ENCODE measurements at regions not wholly inside any gene's neighbourhood (a gene's known extent, or its start where the extent isn't known, plus 50 kb on each side); places are given as distances from the start of the nearest gene placed in this dataset.

GRCh38 chr1:98054786-98055185 is 134.0 kb upstream of the DPYD start:
- DNase-seq: no peak

DNA sequence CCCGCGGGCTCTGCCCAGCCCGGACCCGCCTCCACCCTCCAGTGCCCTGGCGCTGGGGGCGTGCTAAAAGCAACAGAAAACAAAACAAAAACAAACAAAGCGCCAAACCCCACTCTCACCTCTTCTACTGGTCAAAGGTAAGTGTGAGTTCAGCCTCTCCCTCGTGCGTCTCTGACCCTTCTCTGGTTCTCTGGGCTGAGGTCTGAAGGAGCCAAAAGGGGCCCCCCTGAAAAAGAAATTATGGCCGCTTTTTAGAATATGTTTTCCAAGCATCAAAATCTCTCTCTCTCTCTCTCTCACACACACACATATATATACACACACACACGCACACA is 133.5 kb upstream of the DPYD start:
- DNase-seq: no peak

- DNase-seq: peak; percentile 47
These were observed 132.9 kb upstream of the DPYD start for GRCh38 chr1:98053471-98054366.

DNA sequence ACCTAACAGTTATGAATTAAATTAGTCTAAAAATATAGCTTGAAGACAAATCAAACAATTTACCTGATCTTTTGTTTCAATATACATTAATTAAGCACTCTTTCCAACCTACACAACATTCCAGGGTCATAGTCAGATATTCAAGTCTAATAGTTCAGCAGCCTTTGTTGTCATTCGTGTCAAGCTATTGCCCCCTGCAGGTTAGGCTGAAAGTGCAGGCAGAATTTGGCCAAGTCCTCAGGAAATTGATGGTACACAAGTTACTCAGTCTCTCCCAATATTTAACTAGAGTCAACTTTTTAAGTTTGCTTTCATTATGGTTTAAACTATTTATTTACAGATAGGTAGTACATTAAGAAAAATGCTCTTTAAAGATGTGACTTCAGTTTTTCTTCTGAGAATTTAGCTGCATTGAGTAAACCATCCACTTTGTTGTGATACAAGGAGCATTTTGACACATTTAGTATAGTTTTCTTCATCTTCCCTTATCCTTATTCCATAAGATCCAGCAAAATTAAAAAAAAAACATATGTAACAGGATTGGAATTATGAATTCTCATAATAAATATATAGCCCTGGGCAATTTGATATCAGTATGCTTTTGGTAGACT is 130.3 kb upstream of the DPYD start:
- DNase-seq: peak; percentile 62

- no peak for DNase-seq
These were observed 128.7 kb upstream of the DPYD start for GRCh38 chr1:98049370-98050135.

- DNase-seq: no peak
These were observed 128.0 kb upstream of the DPYD start for GRCh38 chr1:98048751-98049325.

- peak; percentile 72 for DNase-seq
These were observed 127.4 kb upstream of the DPYD start for GRCh38 chr1:98048244-98048643.

- no peak for DNase-seq
These were observed 126.3 kb upstream of the DPYD start for GRCh38 chr1:98047171-98047570.

DNA sequence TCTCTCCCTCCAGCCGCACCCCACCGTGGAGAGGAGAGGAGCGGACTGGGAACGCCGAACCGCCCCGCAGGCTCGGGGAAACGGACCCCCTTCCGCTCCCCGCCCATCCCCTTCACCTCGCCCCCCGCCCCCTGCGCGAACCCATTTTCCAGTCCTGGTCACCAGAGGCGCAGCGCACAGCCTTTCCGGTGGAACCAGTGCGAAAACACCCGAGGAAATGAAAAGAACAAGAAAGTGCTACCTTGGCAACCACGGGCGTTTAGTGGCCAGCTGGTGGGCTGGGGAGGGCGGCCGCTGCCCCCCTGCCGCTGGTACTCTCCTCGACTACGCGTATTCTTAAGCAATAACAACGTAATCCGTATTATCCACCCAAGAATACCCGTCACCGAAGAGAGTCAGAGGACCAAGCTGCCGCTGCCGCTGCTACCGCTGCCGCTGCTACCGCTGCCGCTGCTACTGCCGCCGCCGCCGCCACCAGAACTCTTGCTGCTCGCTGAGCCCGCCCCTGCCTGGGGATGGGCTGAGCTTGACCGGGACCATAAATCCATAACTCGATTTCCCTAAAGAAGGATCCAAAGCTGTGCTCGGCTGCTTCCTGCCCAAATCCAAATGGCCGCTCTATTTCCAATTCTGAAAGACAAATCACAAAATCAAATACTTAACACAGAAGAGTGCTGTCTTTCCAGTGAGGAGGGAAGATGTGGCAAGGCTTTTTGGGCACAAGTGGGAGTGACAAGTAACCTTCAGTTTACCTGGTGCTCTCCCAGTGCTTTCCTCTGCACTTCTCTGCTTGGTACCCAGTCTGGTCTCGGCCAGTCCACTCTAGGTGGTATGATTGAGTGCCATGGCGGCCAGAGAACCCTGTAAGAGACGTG is 125.2 kb upstream of the DPYD start:
- DNase-seq: peak; percentile 6

DNA sequence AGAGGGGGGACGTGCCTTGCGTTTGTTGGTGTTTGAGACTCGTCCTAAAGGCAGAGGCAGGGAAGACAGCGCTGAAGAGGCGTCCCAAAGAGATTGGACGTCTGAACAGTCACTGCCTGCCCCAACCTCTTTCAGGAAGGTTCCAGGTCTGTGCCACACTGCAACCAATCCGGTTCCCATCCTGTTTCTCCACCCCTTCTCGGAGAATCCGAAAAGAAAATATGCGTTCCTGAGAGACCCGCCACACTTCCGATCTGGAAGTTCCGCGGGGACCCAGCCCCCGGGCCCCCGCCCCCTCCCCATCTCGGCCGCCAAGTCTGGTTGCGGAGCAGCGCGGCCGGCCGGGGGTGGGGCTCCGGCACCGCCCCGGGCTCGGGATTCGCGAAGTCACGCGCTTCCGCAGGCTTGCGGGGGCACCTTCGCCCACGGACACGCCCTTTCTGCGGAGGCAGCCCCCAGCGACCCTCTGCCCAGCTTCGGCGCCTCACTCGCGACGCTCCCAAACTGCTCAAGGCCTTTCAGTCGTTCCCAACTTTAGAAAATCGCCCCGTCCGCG is 124.5 kb upstream of the DPYD start:
- peak; percentile 2 for DNase-seq

- DNase-seq: no peak
These were observed 123.9 kb upstream of the DPYD start for GRCh38 chr1:98044766-98045165.

- DNase-seq: no peak
These were observed 123.3 kb upstream of the DPYD start for GRCh38 chr1:98044071-98044697.

DNA sequence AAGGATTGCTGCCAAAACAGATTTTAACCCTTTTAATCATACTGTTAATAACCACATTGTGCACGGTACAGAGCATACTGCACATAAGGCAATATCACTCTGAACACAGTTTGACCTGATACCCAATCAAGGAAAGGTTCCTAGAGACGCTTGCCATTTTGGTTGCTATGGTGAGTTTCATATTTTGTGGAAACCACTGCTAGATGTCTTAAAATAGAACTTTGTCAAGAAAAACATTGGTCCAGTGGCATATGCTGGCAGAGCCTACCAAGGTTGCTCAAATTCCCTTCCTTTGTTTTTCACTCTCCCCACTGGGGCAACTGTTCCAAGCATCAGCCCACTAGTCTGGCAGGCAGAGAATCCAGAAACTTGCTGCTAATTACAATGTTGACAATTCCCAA is 114.8 kb upstream of the DPYD start:
- no peak for DNase-seq

DNA sequence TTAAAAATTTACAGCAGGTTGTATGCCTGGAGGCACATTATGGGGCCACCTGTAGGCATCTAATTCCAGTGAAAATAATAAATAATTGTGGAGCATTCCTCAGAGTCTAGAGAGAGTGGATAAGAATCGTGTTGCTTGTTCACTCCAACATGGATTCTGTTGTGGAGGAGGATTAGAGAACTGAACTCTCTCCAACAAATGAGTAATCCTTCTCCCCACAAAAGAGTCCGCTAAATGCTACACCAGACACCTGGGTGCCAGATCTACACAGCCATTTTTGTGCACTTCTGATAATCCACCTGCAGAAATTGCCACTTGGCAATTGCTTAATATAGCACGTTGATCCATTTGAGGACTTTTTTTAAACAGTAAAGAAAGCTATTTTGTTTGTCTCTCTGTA is 113.7 kb upstream of the DPYD start:
- DNase-seq: no peak

DNA sequence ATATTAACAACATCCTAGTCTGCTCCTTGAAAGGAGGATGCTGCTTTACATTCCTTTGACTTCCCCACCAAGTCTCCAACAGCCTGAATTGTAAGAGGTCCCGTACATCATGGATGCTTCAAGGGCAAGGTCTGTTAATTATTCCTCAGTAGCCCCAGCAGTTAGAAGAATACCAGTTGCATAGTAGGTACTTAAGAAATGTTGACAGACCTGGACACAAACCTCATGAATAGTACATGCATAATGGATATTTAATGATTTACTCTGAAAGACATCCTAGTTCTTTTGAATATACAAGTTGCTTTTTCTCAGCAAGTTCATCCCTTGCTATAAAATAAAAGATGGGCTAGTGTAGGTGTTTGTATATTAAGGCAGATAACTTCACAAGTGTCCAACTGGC is 112.1 kb upstream of the DPYD start:
- no peak for DNase-seq

DNA sequence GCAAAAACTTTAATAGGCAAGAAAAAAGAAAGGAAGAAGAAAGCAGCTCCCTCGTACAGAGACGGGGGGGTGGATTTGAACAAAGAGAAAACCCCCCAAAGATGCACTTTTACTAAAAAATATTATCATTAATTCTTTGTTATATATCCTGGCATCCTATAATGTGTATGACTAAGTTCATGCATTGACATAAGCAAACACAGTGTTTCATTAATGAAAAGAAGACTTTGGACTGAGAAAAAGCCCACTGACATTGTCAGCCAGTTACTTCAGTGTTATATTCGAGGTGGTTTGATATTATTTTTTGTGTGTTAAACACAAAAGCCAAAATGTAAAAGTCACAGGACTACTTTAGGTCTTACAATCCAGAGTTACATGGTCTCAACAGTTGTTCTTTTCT is 110.1 kb upstream of the DPYD start:
- DNase-seq: no peak

- DNase-seq: no peak
These were observed 109.6 kb upstream of the DPYD start for GRCh38 chr1:98030483-98030882.

GRCh38 chr1:98028800-98029199 is 108.0 kb upstream of the DPYD start:
- no peak for DNase-seq

DNA sequence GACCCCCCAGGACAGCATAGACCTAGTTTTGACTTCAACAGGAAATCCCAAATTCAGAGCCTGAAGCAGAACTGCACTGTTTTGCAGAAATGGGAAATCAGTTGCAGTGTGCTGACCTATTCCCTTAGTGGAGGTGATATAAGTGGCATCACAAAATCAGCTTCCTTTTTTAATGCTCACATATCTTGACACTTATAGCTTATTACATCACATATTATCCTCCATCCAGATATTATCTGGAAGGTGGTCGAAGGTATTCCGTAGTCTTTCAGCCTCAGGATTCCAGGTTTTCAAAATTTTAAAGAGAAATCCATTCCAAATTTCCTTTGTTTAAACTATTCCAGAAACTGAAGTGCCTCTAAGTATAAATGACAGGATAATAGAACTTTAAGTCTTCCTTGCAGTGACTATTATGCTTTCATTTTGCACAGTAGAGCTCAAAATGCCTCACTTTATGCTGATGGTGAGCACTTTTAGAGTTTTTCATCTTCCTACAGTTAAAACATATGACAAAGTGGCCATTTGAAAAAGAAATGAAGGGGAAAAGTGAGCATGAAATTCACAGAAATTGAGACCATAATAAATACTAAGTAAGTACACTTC is 106.4 kb upstream of the DPYD start:
- no peak for DNase-seq

DNA sequence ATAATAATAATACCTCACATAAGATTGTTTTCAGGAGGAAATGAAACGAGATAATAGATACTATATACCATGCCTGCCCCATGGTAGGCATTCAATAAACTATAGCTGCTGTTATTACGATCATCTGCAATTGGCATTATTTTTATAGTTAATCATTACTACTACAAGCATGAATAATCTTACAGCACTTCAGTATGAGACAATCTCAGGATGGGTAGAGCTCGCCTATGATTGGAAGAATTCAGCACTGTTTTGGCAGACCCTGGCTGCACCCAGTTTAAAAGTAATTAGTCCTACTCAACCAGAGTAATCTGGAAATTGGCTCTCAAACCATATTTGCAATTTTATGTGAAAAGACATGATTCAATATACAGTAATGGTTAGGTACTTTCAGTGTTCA is 105.0 kb upstream of the DPYD start:
- DNase-seq: no peak

DNA sequence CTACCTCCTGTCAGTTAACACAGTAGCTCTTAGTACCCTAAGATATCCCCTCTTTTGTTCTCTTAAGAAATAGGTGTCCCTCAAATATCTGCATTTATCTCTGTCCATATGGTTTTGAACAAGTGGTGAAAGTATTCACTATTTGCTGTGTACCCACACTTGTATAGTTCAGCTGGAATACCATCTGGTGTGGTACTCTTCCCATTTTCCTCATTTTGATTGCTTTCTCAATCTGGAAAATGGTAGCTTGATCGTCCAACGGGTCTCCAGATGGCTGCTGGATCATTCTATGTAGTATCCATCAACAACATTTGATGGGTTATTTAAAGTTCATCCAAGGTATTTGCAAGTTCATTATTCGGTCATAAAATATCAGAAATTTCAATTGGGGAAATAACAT is 100.3 kb upstream of the DPYD start:
- no peak for DNase-seq
